GM18867 (cell line): ENCODE measurements at regions not wholly inside any gene's neighbourhood (a gene's known extent, or its start where the extent isn't known, plus 50 kb on each side); places are given as distances from the start of the nearest gene placed in this dataset.
A peak's percentile ranks its signal among the peaks of the same experiment; 100 is the strongest.

Experiments
- ATAC-seq: cut with Tn5 transposase; IDR thresholded peaks from one replicate; pipeline ENCODE4 v1.9.1; 2021; ENCODE audit warnings: mild to moderate bottlenecking, moderate library complexity; ENCODE audit not compliant: unreplicated experiment

GRCh38 chr5:86971034-86971571 is 296.6 kb upstream of the RASA1 start:
- peak; percentile 74 for ATAC-seq

- ATAC-seq, result no peak
Observed at GRCh38 chr5:86974955-86975354, 292.7 kb upstream of the RASA1 start.

DNA sequence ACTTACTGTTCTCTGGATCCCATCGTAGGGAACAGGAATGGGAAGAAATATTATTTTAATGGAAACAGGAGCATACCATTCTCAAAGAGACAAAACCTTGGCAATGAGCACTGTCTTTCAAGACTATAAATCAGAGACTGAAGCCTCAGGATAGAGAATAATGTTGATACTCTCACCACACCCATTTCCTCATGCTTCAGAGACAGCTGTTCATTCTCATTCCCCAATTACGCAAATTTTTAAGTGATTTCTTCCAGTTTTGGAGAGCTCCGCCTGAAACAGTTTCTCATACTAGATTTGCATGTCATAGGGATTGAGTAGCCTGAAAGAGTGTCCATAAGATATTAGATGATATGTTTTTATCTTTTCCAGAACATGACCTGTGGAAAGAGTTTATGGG is 290.5 kb upstream of the RASA1 start:
- ATAC-seq, result no peak

- ATAC-seq, result no peak
Observed at GRCh38 chr5:86977808-86978207, 289.9 kb upstream of the RASA1 start.

- ATAC-seq, result peak; percentile 75
Observed at GRCh38 chr5:86979811-86980411, 287.8 kb upstream of the RASA1 start.

GRCh38 chr5:86981898-86982297 is 285.8 kb upstream of the RASA1 start:
- no peak for ATAC-seq

- ATAC-seq, result peak; percentile 60
Observed at GRCh38 chr5:86983208-86983607, 284.5 kb upstream of the RASA1 start.

- no peak for ATAC-seq
Observed at GRCh38 chr5:86986837-86987236, 280.8 kb upstream of the RASA1 start.

DNA sequence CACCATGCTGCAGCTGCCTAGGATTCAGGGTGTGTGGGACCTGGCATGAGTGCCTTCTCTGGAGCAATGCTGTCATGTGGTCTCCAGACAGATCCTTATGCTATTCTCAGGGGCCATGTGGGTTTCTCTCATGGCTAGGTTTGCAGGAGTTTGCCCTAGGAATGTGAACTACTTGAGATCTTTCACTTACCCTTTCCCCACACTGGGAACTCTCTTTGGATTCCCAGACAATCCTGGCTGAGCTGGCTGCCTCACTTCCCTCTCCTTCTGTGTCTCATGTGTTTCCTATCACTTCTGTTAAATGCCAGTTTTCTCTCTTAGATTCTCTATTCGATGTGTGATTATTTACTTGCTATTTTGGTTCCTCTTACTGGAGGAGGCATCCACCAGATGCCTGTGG is 270.2 kb upstream of the RASA1 start:
- no peak for ATAC-seq

DNA sequence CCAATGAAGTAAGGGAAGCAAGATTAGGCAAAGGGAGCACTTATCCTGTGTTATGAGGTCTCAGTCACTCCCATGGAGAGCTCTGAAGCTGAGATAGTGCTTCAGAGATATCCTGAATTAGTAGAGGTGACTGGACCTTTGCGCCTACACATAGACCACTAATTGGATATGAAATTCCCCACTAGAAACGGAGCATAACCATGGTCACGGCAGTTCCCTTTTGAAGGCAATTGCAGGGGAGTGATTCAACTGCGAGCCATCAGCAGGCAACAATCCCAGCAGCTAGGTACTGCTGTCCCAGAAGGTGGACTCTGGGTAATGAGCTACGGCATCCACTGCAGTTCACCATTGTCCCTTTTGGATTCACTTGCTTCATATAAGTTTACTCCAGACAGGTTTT is 267.7 kb upstream of the RASA1 start:
- no peak for ATAC-seq

GRCh38 chr5:87002485-87002884 is 265.2 kb upstream of the RASA1 start:
- no peak for ATAC-seq

GRCh38 chr5:87004101-87004500 is 263.6 kb upstream of the RASA1 start:
- no peak for ATAC-seq

DNA sequence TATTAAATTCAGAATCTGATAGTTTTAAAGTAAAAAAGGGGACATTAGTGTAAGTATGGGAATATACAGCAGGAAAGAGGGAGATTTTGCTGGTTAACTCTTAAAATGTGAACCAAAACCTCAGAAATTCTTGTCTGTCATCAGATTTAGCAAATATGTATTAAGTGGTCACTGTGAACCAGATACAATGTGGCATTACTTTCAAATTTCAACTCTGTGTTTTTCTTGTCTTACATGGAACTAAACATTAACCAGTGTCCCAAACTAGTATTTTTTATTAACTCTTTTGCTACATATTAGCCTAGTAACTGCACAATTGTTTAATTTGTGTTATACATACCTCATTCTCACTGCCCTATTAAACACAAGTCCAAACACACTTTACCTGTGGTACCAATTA is 259.9 kb upstream of the RASA1 start:
- no peak for ATAC-seq

- no peak for ATAC-seq
Observed at GRCh38 chr5:87008751-87009560, 258.7 kb upstream of the RASA1 start.

- ATAC-seq, result no peak
Observed at GRCh38 chr5:87010736-87011135, 256.9 kb upstream of the RASA1 start.

- no peak for ATAC-seq
Observed at GRCh38 chr5:87015901-87016300, 251.8 kb upstream of the RASA1 start.

GRCh38 chr5:87020099-87020934 is 247.4 kb upstream of the RASA1 start:
- peak; percentile 95 for ATAC-seq

DNA sequence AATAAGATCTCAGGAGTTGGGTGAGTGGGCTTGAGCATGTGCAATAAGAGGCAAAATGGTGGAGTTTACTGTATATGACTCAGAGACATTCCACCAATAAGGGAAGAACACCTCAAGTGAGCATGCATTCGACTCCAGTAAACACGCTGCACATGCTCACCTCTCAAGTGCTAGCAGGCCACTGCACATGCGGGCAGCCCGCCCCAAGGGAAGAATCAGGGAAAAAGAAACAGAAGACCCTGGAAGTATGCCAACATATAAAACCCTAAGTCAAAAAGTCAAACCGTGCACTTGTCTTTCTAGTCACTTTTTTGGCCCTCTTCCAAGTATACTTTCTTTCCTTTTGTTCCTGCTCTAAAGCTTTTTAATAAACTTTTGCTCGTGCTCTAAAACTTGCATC is 245.3 kb upstream of the RASA1 start:
- no peak for ATAC-seq

DNA sequence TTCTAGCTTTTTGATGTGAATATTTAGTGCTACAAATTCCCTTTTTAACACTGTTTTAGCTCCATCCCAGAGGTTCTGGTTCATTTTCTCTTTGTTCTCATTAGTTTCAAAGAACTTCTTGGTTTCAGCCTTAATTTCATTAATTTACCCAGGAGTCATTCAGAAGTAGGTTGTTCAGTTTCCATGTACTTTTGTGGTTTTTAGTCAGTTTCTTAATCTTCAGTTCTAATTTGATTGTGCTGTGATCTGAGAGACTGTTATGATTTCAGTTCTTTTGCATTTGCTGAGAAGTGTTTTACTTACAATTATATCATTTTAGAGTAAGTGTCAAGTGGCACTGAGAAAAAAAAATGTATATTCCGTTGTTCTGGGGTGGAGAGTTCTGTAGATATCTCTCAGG is 240.1 kb upstream of the RASA1 start:
- no peak for ATAC-seq

DNA sequence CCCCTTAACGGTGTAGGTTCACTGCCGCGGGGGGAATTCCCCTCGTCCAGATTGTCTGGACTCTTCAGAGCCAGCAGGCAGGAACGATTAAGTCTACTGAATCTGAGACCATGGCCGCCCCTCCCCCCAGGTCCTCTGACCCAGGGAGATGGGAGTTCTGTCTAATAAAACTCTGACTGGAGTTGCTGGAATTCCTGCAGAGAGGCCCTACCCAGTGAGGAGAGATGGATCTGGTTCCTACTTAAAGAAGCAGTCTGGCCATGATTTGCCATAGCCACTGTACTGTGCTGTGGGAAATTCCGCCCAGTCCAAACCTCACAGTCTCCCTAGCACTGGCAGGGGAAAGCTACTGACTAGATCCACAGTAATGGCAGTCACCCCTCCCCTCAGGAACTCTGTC is 237.7 kb upstream of the RASA1 start:
- ATAC-seq, result no peak

DNA sequence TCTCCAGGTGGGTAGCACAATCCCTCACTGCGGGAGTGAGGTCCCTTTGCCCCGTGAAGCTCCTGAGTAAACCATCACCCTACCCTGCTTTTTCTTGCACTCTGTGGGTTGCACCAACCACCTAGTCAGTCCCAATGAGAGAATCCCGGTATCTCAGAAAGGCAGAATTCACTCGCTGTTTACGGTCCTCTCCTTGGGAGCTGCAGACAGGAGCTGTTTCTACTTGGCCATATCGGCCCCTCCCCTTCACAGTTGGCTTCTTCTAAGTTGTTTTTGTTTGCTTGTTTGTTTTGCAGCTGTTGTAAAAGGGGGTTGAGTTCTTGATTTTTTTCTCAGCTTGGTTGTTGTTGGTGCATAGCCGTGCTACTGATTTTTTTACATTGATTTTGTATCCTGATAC is 237.0 kb upstream of the RASA1 start:
- no peak for ATAC-seq

GRCh38 chr5:87034557-87034956 is 233.1 kb upstream of the RASA1 start:
- ATAC-seq, result no peak
